Endothelial cell of umbilical vein (primary cell): ENCODE measurements at regions not wholly inside any gene's neighbourhood (a gene's known extent, or its start where the extent isn't known, plus 50 kb on each side); places are given as distances from the start of the nearest gene placed in this dataset.

Source experiments
- BruUV-seq: library from RNA; stranded (reverse); fragments of 400-500 nt; replicated peaks from 2 replicates; lab custom pipeline; 2021; lab: Mats Ljungman, UMichigan
- CTCF ChIA-PET: fragments of 300-600, 350-600 bp; sonication (Branson Sonifier 250); formaldehyde crosslinking; loops from one replicate; lab custom pipeline; 2021; ENCODE audit warnings: antibody characterized with exemption, inconsistent platforms; lab: Charles Lee
- POLR2A ChIA-PET: fragments of 300-600, 350-600 bp; sonication (Branson Sonifier 250); formaldehyde crosslinking; loops from one replicate; lab custom pipeline; 2021; ENCODE audit warnings: antibody characterized with exemption, inconsistent platforms; lab: Charles Lee
- DNase-seq: peaks from one replicate; pipeline ENCODE4 v3.0.0-alpha.2; 2011; ENCODE audit warnings: low read depth, low spot score
- FAIRE-seq: peaks from 2 replicates; lab custom pipeline; 2011; peaks lifted over from hg19 to GRCh38; lab: Jason Lieb, UNC
- H2AFZ ChIP-seq: 2 replicates; pipeline ENCODE4 v1.6.0; 2012; ENCODE audit warnings: low read depth, low read length, control low read depth, inconsistent platforms
- H3K27ac ChIP-seq: 2 replicates; pipeline ENCODE4 v1.5.1; 2011; ENCODE audit warnings: low read depth, mild to moderate bottlenecking, control low read depth, low read length, moderate library complexity; ENCODE audit not compliant: insufficient read depth
- H3K27me3 ChIP-seq, 2 experiments: 2 replicates each; pipeline versions ENCODE4 v1.6.0 to v1.6.1; 2011; ENCODE audit warnings: low read length in 2 of 2, mixed read lengths in 1 of 2; ENCODE audit not compliant: control insufficient read depth in 2 of 2, insufficient read depth in 2 of 2
- H3K36me3 ChIP-seq, 2 experiments: 2 replicates in 1 of 2; 3 replicates in 1 of 2; pipeline ENCODE4 v1.5.1; 2011; ENCODE audit warnings: low read length in 2 of 2, mild to moderate bottlenecking in 1 of 2, moderate library complexity in 1 of 2; ENCODE audit not compliant: control insufficient read depth in 2 of 2, insufficient read depth in 2 of 2; ENCODE audit errors: extremely low read depth in 1 of 2
- H3K4me1 ChIP-seq: 3 replicates; pipeline ENCODE4 v1.5.1; 2011; ENCODE audit warnings: mild to moderate bottlenecking, low read length; ENCODE audit not compliant: control insufficient read depth, insufficient read depth; ENCODE audit errors: extremely low read depth
- H3K4me2 ChIP-seq: 2 replicates; pipeline ENCODE4 v1.6.1; 2011; ENCODE audit warnings: low read length, control low read depth, mixed read lengths; ENCODE audit not compliant: insufficient read depth
- H3K4me3 ChIP-seq, 3 experiments: fragments of 200-600 bp in 1 of 3; sonication (generic), shearing (Covaris generic) in 1 of 3; replicated peaks in 1 of 3; 2 replicates each; pipeline ENCODE4 v1.5.1; 2011 to 2016; ENCODE audit warnings: control low read depth in 3 of 3, low read length in 3 of 3, mild to moderate bottlenecking in 2 of 3, inconsistent platforms in 1 of 3, low read depth in 1 of 3, moderate library complexity in 1 of 3; ENCODE audit not compliant: insufficient read depth in 1 of 3
- H3K79me2 ChIP-seq: 2 replicates; pipeline ENCODE4 v1.6.0; 2012; ENCODE audit warnings: low read length, inconsistent platforms; ENCODE audit not compliant: control insufficient read depth, insufficient read depth
- H3K9ac ChIP-seq: replicated peaks from 2 replicates; pipeline ENCODE3; 2011; ENCODE audit warnings: low read length, control low read depth; ENCODE audit not compliant: insufficient read depth; ENCODE audit errors: extremely low read depth
- H3K9me1 ChIP-seq: replicated peaks from 3 replicates; pipeline ENCODE4 v1.6.0; 2011; ENCODE audit warnings: mild to moderate bottlenecking, low read length; ENCODE audit not compliant: control insufficient read depth, insufficient read depth; ENCODE audit errors: extremely low read depth
- H3K9me3 ChIP-seq: replicated peaks from 2 replicates; pipeline ENCODE4 v1.5.1; 2012; ENCODE audit warnings: low read length, inconsistent platforms; ENCODE audit not compliant: control insufficient read depth, insufficient read depth
- H4K20me1 ChIP-seq: replicated peaks from 2 replicates; pipeline ENCODE3; 2011; ENCODE audit warnings: mild to moderate bottlenecking, low read length; ENCODE audit not compliant: control insufficient read depth, insufficient read depth; ENCODE audit errors: extremely low read depth
- EZH2 ChIP-seq: IDR thresholded peaks from 2 replicates; pipeline ENCODE4 v1.6.1; 2012; ENCODE audit warnings: borderline replicate concordance, low read depth, mild to moderate bottlenecking, moderate library complexity, low read length, inconsistent platforms; ENCODE audit not compliant: severe bottlenecking
- FOS ChIP-seq: IDR thresholded peaks from 2 replicates; pipeline ENCODE4 v1.6.1; 2011; ENCODE audit warnings: mild to moderate bottlenecking, low read length, moderate library complexity, borderline replicate concordance; ENCODE audit not compliant: insufficient read depth
- GATA2 ChIP-seq: IDR thresholded peaks from 2 replicates; pipeline ENCODE4 v1.7.0; 2011; ENCODE audit warnings: low read depth, mild to moderate bottlenecking, moderate library complexity, mixed read lengths, low read length; ENCODE audit not compliant: insufficient read length, insufficient read depth
- JUN ChIP-seq: IDR thresholded peaks from 2 replicates; pipeline ENCODE4 v1.6.1; 2011; ENCODE audit warnings: borderline replicate concordance, low read depth; ENCODE audit not compliant: insufficient read length, insufficient read depth
- MYC ChIP-seq: IDR thresholded peaks from one replicate; pipeline ENCODE4 v1.6.1; 2011; ENCODE audit warnings: mild to moderate bottlenecking, low read depth, low read length
- POLR2A ChIP-seq: IDR thresholded peaks from 2 replicates; pipeline ENCODE4 v1.6.1; 2012; ENCODE audit warnings: low read depth, mild to moderate bottlenecking, control low read depth, low read length
- POLR2AphosphoS5 ChIP-seq: IDR thresholded peaks from 2 replicates; pipeline ENCODE4 v1.6.1; 2012; ENCODE audit warnings: low read depth, mild to moderate bottlenecking, control low read depth, low read length, moderate library complexity; ENCODE audit not compliant: insufficient read depth
- dilution Hi-C: fragments of 300-500 bp; cut with MboI; formaldehyde crosslinking; loops from one replicate; pipeline ENCODE4 v1.15.0; 2019; ENCODE audit warnings: low sequenced_read_pairs; ENCODE audit not compliant: extremely low pct_ligation_motif_present
- intact Hi-C: fragments of 100-400 bp; cut with micrococcal nuclease; formaldehyde crosslinking; loops from one replicate; pipeline ENCODE4 v1.10.0; 2022
- TF ChIP-seq, protein P1 (sequence below): IDR thresholded peaks from 2 replicates; pipeline ENCODE4 v1.6.1; 2011; ENCODE audit not compliant: insufficient read depth, insufficient read length
- TF ChIP-seq, protein P2 (sequence below), 2 donors: IDR thresholded peaks; 1 replicate in 1 of 2; 2 replicates in 1 of 2; pipeline ENCODE4 v1.5.1; 2011; ENCODE audit warnings: low read length in 2 of 2, mild to moderate bottlenecking in 2 of 2, moderate library complexity in 2 of 2, control low read depth in 1 of 2, inconsistent platforms in 1 of 2, low read depth in 1 of 2; ENCODE audit not compliant: insufficient read depth in 1 of 2; ENCODE audit errors: extremely low read depth in 1 of 2

DNA sequence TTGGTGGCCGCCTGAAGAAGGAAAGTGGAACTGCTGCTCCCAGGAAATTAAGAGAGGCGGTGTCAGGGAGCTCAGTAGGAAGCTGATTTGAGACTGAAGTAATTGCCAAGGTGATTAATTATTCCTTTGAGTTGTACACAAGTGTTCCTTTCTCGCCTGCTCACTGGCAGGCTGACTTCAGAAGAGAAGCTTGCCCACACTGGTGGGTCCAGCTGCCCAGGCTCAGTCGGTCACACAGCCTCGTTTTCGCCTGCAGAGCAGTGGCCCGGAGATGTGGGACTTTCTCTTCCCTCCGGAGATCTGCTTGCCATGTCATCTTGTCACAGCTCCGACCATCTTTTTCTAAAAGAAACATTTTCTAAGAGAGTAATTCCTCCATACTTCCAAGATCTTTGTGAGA is 478.0 kb downstream of the MCTP2 start:
- Histone ChIP-seq H3K9me3 (no peaks in the 10 kb centered on the region), H3K27me3 (no peaks in the 10 kb centered on the region), H3K4me2 (no peak overlapping the region), H3K79me2 (no peaks in the 10 kb centered on the region), H2AFZ (no peak overlapping the region), H4K20me1 (no peaks in the 10 kb centered on the region), H3K4me3 (no peak overlapping the region), H3K9me1 (no peaks in the 10 kb centered on the region), H3K4me1 (peaks cover 9% of the 10 kb centered on the region), H3K27ac (no peak overlapping the region), H3K9ac (no peak overlapping the region), H3K36me3 (no peaks in the 10 kb centered on the region)
- DNase-seq (no peak), FAIRE-seq (no peak)
- ChIA-PET POLR2A (no interaction called here), CTCF (no interaction called here)
- dilution Hi-C loops: no loop called here
- TF ChIP-seq POLR2AphosphoS5 (no peak), EZH2 (no peak), JUN (no peak), POLR2A (no peak), MYC (no peak), FOS (no peak), GATA2 (no peak)
- TF ChIP-seq, protein P1, sequence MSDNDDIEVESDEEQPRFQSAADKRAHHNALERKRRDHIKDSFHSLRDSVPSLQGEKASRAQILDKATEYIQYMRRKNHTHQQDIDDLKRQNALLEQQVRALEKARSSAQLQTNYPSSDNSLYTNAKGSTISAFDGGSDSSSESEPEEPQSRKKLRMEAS: no peak
- TF ChIP-seq, protein P2, sequence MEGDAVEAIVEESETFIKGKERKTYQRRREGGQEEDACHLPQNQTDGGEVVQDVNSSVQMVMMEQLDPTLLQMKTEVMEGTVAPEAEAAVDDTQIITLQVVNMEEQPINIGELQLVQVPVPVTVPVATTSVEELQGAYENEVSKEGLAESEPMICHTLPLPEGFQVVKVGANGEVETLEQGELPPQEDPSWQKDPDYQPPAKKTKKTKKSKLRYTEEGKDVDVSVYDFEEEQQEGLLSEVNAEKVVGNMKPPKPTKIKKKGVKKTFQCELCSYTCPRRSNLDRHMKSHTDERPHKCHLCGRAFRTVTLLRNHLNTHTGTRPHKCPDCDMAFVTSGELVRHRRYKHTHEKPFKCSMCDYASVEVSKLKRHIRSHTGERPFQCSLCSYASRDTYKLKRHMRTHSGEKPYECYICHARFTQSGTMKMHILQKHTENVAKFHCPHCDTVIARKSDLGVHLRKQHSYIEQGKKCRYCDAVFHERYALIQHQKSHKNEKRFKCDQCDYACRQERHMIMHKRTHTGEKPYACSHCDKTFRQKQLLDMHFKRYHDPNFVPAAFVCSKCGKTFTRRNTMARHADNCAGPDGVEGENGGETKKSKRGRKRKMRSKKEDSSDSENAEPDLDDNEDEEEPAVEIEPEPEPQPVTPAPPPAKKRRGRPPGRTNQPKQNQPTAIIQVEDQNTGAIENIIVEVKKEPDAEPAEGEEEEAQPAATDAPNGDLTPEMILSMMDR (IDR thresholded peaks at IDR 0.05; ENCODE audit: extremely low read depth in 1 of 2, insufficient read depth in 1 of 2, low read depth in 1 of 2, low read length in 2 of 2): no peak
- intact Hi-C loops: loop anchor here (10.0 kb wide), 1 partner anchor 465 kb away; no protein-coding TSS in a partner anchor
- BruUV-seq: no TSS peak
